HEK293 (cell line): ENCODE measurements at regions not wholly inside any gene's neighbourhood (a gene's known extent, or its start where the extent isn't known, plus 50 kb on each side); places are given as distances from the start of the nearest gene placed in this dataset.
"Not testable (repeated sequence)": the region's sequence is repeated elsewhere in the genome, so short reads cannot be mapped to it uniquely, and the experiment has no call there.

Experiments
- CTCF ChIP-seq: fragments of 450-650 bp; formaldehyde crosslinking; IDR thresholded peaks from 2 replicates; pipeline ENCODE4 v1.5.1; 2016; ENCODE audit warnings: missing biosample characterization, missing genetic modification characterization
- HOXD13 ChIP-seq: sonication (generic); formaldehyde crosslinking; IDR thresholded peaks from 2 replicates; pipeline ENCODE4 v1.8.0; 2022; ENCODE audit warnings: missing genetic modification reagents, borderline replicate concordance
- KLF10 ChIP-seq: fragments of 450-650 bp; IDR thresholded peaks from 2 replicates; pipeline ENCODE4 v1.5.1; 2018; ENCODE audit warnings: missing biosample characterization, mild to moderate bottlenecking, missing genetic modification characterization
- ZNF280D ChIP-seq: fragments of 450-650 bp; formaldehyde crosslinking; IDR thresholded peaks from 2 replicates; pipeline ENCODE4 v1.5.1; 2016; ENCODE audit warnings: missing biosample characterization, missing genetic modification characterization
- ZNF561 ChIP-seq: fragments of 450-650 bp; IDR thresholded peaks from 2 replicates; pipeline ENCODE4 v1.5.1; 2018; ENCODE audit warnings: missing biosample characterization, missing genetic modification characterization, borderline replicate concordance
- ZNF624 ChIP-seq: fragments of 450-650 bp; formaldehyde crosslinking; IDR thresholded peaks from 2 replicates; pipeline ENCODE4 v1.5.1; 2017; ENCODE audit warnings: missing biosample characterization, missing genetic modification characterization
- ZNF629 ChIP-seq: fragments of 450-650 bp; formaldehyde crosslinking; IDR thresholded peaks from 2 replicates; pipeline ENCODE4 v1.5.1; 2017; ENCODE audit warnings: missing biosample characterization, missing genetic modification characterization
- ZNF785 ChIP-seq: fragments of 450-650 bp; formaldehyde crosslinking; IDR thresholded peaks from 2 replicates; pipeline ENCODE4 v1.5.1; 2016; ENCODE audit warnings: missing biosample characterization, missing genetic modification characterization

GRCh38 chr2:149754722-149755121, 167.1 kb upstream of the MMADHC start:
- not testable (repeated sequence) for TF ChIP-seq CTCF (tag by site-specific recombination); HOXD13 (CRISPR knock-in tag); ZNF561; ZNF785 (tag by site-specific recombination); KLF10 (tag by site-specific recombination); ZNF624 (tag by site-specific recombination); ZNF629 (tag by site-specific recombination)
- peak; percentile 85; the same call in 1 of the 2 replicates for TF ChIP-seq ZNF280D (tag by site-specific recombination)
